ENCODE measurements at regions not wholly inside any gene's neighbourhood (a gene's known extent, or its start where the extent isn't known, plus 50 kb on each side); places are given as distances from the start of the nearest gene placed in this dataset.

DNA sequence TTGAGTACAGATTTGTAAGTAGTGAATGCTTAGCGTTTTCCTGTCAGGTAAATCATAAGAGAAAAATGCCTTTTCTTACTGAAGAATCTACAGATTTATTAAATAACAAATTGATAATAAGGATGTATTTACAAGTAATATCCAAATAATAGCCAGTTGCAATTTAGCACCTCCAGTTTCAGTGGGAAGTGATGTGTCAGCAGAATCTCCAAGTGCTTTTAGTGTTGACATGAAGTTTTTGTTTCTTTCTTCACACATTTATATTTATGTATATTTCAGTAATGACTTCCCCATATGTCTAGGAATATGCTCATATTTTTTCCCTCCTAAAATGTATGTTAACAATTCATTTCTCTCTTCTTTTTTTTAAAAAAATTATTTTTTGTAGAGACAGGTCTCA is 229.9 kb upstream of the GRIN3A start:
- no peaks in the 10 kb centered on the region for H3K27me3 ChIP-seq (ENCODE audit: low read length)
- H4K20me1 ChIP-seq (ENCODE audit: low read depth, low read length): no peaks in the 10 kb centered on the region
- H3K9ac ChIP-seq (ENCODE audit: low read length): no peak overlapping the region
- no peaks in the 10 kb centered on the region for H3F3A ChIP-seq (ENCODE audit: insufficient read depth)
- no peak overlapping the region for H3K27ac ChIP-seq (ENCODE audit: low read depth, low read length)
- no peak overlapping the region for H3K4me2 ChIP-seq (ENCODE audit: low read depth, low read length, poor library complexity, severe bottlenecking)
- H3K9me2 ChIP-seq (replicated peaks; ENCODE audit: insufficient read depth, low read length): no peaks in the 10 kb centered on the region
- no peaks in the 10 kb centered on the region for H3K36me3 ChIP-seq (ENCODE audit: low read length)
- H3K4me3 ChIP-seq (ENCODE audit: insufficient read depth, low read length, poor library complexity, severe bottlenecking): no peak overlapping the region
- H3K79me2 ChIP-seq (ENCODE audit: insufficient read depth, low read length): no peaks in the 10 kb centered on the region
- TF ChIP-seq CTCF (IDR thresholded peaks at IDR 0.05; ENCODE audit: insufficient read depth, low read length, poor library complexity, severe bottlenecking) (no peak), EZH2phosphoT487 (conservative IDR thresholded peaks at IDR 0.05; ENCODE audit: low read length) (no peak)
- no peaks in the 10 kb centered on the region for H3K9me3 ChIP-seq (ENCODE audit: insufficient read depth, low read length)
- no peak overlapping the region for H2AFZ ChIP-seq (ENCODE audit: low read depth, low read length, severe bottlenecking)

DNA sequence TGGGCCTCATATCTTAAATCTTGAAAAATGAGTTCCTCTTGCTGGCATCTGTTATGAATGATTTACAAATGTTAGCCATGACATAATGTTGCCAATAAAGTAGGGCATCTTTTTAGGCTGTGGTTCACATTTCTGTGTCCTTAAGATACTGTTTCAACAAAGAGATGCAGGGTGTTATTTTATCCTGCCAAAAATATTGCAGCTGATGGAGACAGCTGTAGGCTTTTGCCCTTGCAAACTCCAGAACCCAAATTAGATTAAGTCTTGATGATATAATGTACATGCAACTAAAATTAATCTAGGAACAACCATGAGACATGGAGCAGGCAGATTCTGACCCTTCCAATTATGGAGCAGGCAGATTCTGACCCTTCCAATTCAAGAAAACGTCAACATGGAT is 228.2 kb upstream of the GRIN3A start:
- Histone ChIP-seq H3K36me3 (ENCODE audit: low read length) (no peaks in the 10 kb centered on the region), H3K9ac (ENCODE audit: low read length) (no peak overlapping the region), H3F3A (ENCODE audit: insufficient read depth) (no peaks in the 10 kb centered on the region), H4K20me1 (ENCODE audit: low read depth, low read length) (no peaks in the 10 kb centered on the region), H3K79me2 (ENCODE audit: insufficient read depth, low read length) (no peaks in the 10 kb centered on the region), H3K27me3 (ENCODE audit: low read length) (no peaks in the 10 kb centered on the region), H3K9me3 (ENCODE audit: insufficient read depth, low read length) (no peaks in the 10 kb centered on the region), H2AFZ (ENCODE audit: low read depth, low read length, severe bottlenecking) (no peak overlapping the region), H3K9me2 (replicated peaks; ENCODE audit: insufficient read depth, low read length) (no peaks in the 10 kb centered on the region), H3K27ac (ENCODE audit: low read depth, low read length) (no peak overlapping the region), H3K4me2 (ENCODE audit: low read depth, low read length, poor library complexity, severe bottlenecking) (no peak overlapping the region), H3K4me3 (ENCODE audit: insufficient read depth, low read length, poor library complexity, severe bottlenecking) (no peak overlapping the region)
- TF ChIP-seq EZH2phosphoT487 (conservative IDR thresholded peaks at IDR 0.05; ENCODE audit: low read length) (no peak), CTCF (IDR thresholded peaks at IDR 0.05; ENCODE audit: insufficient read depth, low read length, poor library complexity, severe bottlenecking) (no peak)

GRCh38 chr9:101957705-101958104 is 219.3 kb upstream of the GRIN3A start:
- H3K9me3 ChIP-seq (ENCODE audit: insufficient read depth, low read length): no peaks in the 10 kb centered on the region
- H3K9me2 ChIP-seq (replicated peaks; ENCODE audit: insufficient read depth, low read length): no peaks in the 10 kb centered on the region

More at GRCh38 chr9:101957705-101958104, 219.3 kb upstream of the GRIN3A start:
- Histone ChIP-seq H3K4me3 (ENCODE audit: insufficient read depth, low read length, poor library complexity, severe bottlenecking) (no peak overlapping the region), H3K9ac (ENCODE audit: low read length) (no peak overlapping the region), H3K27ac (ENCODE audit: low read depth, low read length) (no peak overlapping the region), H3F3A (ENCODE audit: insufficient read depth) (no peaks in the 10 kb centered on the region), H3K36me3 (ENCODE audit: low read length) (no peaks in the 10 kb centered on the region), H2AFZ (ENCODE audit: low read depth, low read length, severe bottlenecking) (no peak overlapping the region), H3K4me2 (ENCODE audit: low read depth, low read length, poor library complexity, severe bottlenecking) (no peak overlapping the region), H4K20me1 (ENCODE audit: low read depth, low read length) (no peaks in the 10 kb centered on the region), H3K27me3 (ENCODE audit: low read length) (no peaks in the 10 kb centered on the region), H3K79me2 (ENCODE audit: insufficient read depth, low read length) (no peaks in the 10 kb centered on the region)
- TF ChIP-seq CTCF (IDR thresholded peaks at IDR 0.05; ENCODE audit: insufficient read depth, low read length, poor library complexity, severe bottlenecking) (no peak), EZH2phosphoT487 (conservative IDR thresholded peaks at IDR 0.05; ENCODE audit: low read length) (no peak)
